DMS153 treated with DMSO at 0.1 percent for 48 hours (cell line): ENCODE measurements at regions not wholly inside any gene's neighbourhood (a gene's known extent, or its start where the extent isn't known, plus 50 kb on each side); places are given as distances from the start of the nearest gene placed in this dataset.
A peak's percentile ranks its signal among the peaks of the same experiment; 100 is the strongest.
"Not testable (repeated sequence)": the region's sequence is repeated elsewhere in the genome, so short reads cannot be mapped to it uniquely, and the experiment has no call there.

ENCODE experiments used
- DNase-seq: peaks from one replicate; lab custom pipeline; 2025; ENCODE audit not compliant: unreplicated experiment; lab: John Stamatoyannopoulos, UW

DNA sequence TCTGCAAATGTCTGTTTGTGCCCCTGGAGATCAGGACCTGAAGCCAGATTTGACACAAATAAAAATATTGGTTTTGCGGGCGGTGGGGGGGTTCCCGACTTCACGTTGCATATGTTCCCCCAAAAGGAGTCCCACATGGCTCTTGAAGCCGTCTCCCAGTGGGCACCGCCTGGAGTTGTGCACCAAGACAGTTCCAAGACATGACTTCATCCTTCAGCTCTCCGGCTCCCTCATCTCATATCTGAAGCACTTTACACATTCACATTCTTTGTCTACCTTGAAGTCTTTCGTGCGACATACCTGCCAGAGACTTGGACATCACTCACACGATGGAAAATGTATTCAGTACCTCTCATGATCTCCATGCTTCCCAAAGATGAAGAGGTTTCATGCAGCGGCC is 362.8 kb upstream of the FOXK1 start:
- DNase-seq: no peak

DNA sequence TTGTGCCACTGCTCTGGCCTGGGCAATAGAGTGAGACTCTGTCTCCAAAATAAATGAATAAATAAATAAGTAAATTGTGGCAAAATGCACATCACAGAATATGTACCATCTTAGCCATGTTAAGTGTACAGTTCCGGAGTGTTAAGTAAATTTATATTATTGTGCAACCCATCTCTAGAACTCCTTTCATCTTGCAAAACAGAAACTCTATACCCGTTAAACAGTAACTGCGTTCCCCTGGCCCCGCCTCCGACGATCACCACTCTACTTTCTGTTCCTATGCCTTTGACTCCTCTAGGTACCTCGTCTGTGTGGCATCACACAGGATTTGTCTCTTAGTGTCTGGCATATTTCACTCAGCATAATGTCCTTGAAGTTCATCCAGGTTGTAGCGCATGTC is 356.4 kb upstream of the FOXK1 start:
- DNase-seq: no peak

DNA sequence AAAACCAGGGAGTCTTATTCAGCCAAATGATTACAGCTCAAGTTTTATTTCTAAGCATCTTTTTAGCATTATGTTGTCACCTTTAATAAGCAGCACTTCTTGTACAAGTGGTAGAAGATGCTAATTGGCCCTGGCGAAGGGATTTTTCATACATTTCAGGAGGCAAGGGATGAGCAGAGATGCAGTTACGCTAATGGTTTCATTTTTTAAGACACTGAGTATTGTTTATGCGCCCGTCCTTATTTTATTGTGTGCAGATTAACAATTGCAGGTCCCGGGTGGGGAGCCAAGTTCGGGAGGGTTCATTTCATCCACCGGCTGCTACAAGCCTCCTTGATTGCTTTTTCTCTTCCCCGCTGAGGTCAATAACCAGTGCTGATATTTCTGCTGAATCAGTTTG is 350.4 kb upstream of the FOXK1 start:
- no peak for DNase-seq

DNA sequence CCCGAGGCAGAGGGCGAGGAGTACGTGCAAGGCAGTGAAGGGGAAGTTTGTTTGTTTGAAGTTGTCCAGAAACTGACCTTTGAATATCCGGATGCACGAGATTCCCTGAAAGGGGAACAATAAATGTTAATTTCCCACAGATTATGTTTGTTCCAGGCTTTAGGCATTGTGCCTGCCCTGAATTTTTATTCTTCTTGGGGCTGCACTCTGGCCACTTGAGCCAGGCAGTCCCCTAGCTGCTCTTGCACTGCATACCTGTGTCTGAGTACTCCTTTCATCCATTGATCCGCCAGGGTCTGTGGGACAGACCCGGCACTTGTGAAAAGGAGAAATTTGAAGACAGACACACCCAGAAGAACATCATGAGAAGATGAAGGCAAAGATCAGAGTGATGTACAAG is 343.5 kb upstream of the FOXK1 start:
- no peak for DNase-seq

DNA sequence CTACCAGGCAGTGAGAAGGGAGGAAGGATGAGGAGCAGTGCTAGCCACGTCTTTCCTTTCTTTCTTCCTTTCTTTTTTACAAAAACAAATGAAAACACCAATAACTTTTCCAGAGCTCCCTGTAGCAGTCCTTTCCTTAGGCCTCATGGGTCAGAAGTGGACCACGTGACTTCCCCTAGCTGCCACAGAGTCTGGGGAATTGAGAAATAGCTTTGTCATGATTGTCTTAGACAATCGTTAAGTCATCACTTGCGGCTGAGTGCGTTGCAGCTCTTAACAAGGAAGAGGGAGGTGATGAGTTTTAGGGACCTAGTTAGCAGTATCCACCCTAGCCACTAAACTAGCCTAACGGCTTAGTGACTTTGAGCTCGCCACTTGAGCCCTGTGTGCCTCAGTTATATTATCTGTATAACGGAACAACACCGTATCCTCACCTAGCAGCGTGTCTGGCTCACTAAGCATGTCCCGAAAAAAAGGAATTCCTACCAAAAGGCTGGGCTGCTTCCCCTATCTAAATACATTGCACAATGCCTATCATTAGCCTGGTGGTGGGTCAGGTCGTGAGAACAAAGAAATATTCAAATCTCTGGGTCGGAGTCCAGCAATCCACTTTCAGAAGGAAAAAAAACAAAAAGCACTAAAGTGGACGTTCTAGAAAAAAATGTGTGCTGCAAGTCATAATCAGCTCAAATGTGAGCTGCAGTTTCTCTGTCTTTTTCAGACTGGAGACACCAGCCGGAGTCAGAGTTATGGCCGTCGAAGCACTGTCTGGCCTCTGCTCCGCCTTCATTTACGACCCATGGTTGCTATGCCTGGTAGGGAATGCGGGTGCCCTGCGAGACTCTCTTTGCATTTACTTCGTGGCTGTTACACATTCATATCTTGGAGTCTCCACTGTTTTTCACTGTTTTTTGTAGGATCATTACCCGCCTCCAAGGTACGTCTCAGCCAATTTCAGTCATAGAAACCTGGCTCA is 338.5 kb upstream of the FOXK1 start:
- no peak for DNase-seq

DNA sequence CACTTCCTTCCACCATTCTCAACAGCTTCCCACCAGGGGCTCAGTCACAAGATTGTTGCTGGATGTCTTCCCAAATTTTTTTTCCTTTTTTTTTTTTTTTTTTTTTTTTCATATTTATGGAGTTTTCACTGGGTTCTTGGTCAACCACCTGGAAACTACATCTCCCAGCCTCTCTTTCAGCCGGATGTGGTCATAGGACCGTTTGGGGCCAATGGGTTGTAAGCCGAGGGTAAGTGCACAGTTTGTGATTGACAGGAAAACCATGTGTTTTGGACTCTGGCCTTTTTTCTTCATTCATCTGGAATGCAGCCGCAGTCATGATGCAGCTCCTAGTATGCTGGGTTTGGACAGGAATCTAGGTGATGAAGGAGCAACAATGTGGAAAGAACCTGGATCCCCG is 337.1 kb upstream of the FOXK1 start:
- DNase-seq: no peak

DNA sequence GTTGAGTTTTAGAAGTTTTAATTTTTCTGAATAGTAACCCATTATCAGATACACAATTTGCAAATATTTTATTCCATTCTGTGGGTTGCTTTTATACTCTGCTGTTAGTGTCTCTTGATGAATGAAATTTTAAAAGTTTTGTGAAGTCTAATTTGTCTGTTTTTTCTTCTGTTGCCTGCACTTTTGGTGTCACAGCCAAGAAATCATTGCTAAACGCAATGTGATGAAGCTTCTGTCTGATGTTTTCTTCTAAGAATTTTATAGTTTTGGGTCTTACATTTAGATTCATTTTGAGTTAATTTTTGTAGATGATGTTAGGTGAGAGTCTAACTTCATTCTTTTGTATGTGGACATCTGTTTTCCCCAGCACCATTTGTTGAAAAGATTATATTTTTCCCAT is 330.0 kb upstream of the FOXK1 start:
- DNase-seq: no peak

DNA sequence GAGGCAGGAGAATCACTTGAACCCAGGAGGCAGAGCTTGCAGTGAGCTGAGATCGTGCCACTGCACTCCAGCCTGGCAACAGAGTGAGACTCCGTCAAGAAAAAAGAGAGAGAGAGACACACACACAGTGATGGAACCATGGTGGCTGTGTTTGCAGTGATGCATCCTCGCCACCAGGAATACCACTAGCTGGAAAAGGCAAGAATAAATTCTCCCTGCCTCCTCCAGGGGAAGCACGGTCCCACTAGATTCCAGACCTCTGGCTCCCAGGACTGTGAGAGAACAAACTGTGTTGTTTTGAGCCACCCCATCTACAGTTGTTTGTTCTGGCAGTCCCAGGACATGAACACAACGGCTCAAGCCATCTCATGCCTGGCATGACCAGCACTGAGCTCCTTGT is 320.3 kb upstream of the FOXK1 start:
- DNase-seq: no peak

DNA sequence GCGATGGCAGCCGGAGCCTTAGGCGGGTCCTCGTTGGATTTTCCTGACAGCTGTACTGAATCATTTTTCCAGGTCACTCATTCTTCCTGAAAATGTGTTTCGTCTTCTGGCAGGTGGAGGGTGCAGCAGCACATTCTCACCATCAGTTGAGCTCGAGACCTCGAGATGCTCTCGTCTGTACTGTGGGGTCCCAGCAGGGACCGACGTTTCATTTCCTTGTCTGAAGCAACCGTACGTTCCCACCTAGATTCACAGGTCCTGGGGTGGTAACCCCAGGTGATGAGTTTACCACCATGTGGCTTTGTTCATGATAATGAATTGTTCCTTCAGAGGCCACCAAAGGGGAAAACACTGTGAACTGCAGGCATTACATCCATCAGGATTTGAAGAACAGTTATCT is 298.5 kb upstream of the FOXK1 start:
- DNase-seq: no peak

DNA sequence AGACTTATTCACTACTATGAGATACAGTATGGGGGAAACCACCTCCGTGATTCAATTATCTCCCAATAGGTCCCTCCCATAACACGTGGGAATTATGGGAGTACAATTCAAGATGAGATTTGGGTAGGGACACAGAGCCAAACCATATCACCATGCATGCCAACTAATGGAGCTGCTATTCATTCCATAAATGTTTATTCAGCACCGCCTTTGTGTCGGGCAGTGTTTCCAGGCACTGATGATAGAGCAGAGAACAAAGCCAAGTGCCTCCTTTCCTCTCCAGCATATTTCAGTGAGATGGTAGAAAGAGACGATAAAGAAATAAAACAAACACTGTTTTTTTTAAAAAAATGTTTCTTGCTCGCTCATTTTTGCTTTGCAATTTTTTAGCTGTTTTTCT is 295.9 kb upstream of the FOXK1 start:
- DNase-seq: peak; percentile 42

DNA sequence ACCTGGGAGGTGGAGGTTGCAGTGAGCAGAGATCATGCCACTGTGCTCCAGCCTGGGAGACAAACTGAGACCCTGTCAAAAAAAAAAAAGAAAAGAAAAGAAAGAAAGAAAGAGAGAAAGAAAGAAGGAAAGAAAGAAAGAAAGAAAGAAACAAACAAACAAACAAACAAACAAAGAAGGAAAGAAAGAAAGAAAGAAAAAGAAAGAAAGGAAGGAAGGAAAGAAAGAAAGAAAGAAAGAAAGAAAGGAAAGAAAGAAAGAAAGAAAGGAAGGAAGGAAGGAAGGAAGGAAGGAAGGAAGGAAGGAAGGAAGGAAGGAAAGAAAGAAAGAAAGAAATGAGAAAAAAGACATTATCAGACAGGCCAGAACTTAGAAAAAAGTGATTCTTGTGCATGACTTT is 291.0 kb upstream of the FOXK1 start:
- not testable (repeated sequence) for DNase-seq

DNA sequence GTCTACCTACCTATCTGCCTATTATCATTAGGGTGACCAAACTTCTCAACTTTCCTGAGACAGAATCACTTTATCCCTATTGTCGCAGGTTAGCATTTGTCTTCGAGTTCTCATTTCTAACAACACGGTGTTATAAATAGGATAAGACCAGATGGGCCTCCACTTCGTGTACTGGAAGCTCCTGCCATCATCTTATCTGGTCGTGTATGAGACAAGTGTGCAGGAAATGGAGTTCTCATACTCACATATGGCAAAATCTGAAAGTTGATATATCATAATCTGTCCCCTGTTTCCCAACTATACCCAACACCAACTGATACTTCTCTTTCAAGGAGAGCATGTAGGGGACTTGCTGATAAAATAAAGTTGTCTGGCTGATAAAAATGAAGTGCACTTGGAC is 287.4 kb upstream of the FOXK1 start:
- DNase-seq: no peak

DNA sequence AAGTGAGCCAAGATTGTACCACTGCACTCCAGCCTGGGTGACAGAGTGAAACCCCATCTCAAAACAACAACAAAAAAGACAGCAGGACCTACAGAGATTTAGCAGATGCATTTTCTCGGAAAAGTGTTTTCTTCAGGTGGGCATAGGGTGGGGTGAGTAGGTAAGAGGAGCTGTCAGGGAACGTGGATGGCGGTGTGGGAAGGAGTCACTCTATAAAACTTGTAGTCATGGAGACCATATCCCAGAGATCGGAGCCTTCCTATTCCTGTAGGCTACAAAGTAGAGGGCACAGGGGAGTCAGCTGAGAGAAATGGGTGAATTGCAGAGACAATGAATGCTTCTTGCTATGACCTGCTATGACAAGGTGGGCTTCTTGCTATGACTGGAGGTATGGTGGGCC is 283.0 kb upstream of the FOXK1 start:
- no peak for DNase-seq

DNA sequence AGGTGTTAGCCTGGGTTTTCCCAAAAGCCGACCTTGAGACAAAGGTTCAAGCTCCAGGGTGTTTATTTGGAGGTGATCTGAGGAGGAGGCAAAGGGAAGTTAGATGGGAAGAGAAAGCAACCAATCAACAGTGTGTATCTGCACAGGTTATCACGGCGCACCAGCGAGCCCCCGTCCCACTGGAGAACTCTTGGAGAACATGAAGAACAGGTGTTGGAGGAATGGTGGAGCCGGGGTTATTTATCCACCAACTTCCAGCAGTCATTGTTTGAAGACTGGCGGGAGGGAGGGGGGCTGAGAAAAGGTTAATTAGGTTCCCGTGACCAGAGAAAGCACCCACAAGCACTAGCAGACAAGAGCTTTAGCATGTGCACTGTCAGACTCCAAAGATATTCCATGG is 282.5 kb upstream of the FOXK1 start:
- no peak for DNase-seq

DNA sequence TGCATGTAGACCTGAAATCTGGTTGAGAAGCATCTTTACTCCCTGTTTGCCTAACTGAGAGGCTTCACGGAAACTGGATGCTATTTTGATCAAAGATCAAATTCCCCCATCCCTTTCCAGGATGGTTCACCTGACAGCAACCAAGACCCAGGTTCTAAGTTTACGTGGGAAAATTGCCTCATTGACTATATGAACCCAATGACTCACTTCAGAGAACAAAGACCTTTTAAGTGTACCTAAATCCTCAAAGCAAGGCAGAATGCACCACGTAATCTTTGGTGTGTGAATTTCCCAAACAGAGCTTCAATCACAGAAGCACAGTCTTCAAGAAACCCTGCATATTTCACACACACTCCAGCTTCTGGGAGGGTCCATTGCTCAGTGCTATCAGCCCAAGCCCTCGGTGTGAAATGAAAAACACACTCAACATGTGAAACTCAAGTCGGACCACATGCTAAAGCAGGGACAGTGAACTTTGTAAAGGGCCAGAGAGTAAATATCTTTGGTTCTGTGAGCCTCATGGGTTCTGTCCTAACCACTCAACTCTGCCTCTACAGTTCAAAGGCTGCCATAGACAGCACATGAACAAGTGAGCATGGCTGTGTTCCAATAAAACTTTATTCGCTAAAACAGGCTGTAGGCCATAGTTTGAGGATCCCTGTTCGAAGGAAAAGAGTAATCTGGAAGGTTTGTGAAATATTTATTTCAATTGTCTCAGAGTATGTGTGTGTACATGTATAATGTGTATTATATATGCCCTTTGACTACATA is 275.6 kb upstream of the FOXK1 start:
- no peak for DNase-seq

DNA sequence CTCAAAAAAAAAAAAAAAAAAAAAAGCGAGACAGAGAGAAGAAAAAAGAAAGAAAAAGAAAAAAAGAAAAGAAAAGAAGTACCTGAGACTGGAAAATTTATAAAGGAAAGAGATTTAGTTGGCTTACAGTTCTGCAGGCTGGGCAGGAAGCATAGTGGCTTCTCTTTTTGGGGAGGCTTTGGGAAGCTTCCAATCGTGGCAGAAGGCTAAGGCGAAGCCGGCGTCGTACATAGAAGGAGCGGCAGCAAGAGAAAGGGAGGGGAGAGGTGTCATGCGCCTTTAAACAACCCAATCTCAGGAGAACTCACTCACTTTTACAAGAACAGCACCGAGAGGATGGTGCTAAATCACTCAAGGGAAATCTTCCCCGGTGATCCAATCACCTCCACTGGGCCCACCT is 272.1 kb upstream of the FOXK1 start:
- no peak for DNase-seq

DNA sequence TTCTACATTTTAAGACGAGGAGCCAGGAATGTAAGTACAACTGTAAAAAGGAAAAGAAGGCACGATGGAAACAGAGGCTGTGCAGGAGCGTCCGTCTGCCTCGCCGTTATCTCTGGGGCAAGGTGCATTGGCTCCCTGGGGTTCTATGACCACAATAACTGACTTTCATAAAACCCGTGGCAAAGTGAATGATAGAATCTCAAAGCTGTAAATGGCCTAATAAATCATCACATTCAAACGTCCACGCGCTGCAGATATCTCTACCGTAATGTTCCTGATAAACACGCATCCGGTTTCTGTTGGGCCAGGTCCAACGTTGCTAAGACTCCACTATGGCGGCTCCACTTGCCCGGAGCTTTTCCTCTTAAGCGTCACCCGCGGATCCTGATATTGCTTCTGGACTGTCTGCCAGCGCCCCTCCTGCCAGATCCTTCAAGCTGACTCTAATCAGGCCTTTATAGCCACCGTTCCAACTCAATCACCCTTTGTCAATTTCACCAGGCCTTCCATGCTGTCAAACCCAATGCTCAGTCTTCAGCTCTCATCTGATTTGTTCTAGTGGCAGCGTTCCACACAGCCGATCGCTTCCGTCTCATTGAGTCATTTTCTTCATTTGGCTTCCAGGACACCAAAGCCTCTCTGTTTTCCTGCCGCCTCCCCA is 265.6 kb upstream of the FOXK1 start:
- peak; percentile 64 for DNase-seq

DNA sequence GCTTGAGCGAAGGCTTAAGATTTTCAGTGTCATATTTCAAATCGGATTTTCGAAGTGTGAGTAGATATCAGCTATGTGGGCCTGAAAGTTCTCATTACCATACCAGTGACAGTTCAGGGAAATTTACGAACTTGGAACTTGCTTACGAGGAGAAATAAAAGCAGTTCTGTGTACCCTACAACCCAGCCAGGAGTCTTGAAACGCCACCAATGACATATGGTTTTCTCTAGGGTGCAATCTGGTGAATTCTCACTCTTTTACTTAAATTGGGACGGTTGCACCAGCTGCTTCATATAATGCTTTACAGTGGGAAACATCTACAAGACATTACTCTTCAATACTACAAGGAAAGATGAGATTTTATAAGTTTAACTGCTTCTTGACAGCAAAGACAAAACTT is 253.6 kb upstream of the FOXK1 start:
- DNase-seq: no peak

DNA sequence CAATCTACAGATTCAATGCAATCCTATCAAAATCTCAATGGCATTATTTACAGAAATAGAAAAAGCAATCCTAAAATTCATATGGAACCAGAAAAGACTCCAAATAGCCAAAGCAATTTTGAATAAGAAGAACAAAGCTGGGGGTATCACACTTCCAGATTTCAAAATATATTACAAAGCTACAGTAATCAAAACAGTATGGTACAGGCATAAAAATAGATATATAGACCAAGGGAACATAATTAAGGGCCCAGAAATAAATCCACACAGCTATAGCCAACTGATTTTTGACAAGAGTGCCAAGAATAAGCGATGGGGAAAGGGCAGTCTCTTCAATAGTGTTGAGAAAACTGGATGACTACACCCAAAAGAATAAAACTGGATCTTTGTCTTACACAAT is 251.9 kb upstream of the FOXK1 start:
- no peak for DNase-seq

DNA sequence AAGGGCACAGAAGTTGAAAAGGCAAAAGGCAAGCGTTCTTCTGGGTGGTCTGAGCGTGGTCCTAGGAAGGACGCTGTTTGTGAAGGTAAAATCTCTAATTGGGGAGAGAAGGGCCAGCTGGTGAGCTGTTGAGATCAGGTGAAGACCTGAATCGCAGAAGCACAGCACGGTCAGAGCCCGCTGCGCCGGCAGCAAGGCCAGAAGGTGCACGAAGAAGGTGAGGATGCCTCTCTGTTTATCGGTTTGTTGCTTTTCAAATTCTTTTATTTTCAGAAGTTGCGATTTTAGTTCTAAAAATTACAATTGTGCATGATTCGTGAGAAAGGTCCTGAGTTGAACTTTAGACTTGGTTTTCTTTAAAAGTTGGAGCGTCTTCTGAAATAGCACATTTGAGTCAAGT is 247.8 kb upstream of the FOXK1 start:
- DNase-seq: no peak

DNA sequence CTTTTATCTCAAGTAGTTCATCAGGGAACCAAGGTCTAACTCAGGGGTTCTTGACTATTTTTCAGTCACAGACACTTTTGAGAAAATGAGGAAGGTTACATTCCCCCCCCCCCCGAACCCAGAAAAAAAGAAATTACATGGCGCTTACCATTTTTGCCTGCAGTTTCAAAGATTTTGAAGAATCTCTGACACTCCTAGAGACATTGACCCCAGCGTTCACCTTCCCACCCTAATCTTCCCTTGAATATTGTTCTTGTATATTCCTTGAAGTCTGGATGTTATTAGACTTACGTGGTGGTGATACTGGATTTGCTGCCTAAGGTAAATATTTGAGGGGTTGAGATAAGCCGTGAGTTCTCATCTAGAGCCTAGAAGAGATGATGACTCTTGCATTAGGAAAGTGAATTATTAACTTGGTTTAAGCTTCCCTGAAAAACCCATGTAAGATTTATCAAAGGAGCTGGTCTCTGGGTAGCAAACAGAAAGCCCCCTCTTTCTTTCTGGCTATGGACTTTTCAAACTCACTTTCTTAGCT is 245.7 kb upstream of the FOXK1 start:
- no peak for DNase-seq

DNA sequence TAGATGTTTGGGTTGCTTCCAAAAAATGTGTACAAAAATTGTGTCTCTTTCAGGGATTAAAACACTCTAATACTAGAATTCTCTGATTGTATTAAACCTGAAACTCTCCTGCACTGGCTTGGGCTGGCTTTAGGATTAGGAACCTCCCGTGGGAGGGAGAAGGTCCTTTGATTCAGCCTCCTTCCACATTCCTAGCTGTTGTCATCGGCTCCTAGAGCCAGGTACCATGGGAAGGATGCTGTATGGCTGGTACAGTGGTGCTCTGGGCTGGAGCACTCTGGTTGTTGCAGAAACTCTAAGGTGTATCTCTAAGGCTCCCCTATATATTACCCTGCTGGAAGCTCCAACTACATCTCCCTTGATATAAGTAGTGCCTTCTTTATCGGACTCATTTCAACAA is 245.2 kb upstream of the FOXK1 start:
- DNase-seq: no peak
